GM19463 (cell line): ENCODE measurements at regions not wholly inside any gene's neighbourhood (a gene's known extent, or its start where the extent isn't known, plus 50 kb on each side); places are given as distances from the start of the nearest gene placed in this dataset.

Source experiments
- ATAC-seq: cut with Tn5 transposase; IDR thresholded peaks from one replicate; pipeline ENCODE4 v1.9.1; 2021; ENCODE audit warnings: mild to moderate bottlenecking, moderate library complexity; ENCODE audit not compliant: unreplicated experiment

DNA sequence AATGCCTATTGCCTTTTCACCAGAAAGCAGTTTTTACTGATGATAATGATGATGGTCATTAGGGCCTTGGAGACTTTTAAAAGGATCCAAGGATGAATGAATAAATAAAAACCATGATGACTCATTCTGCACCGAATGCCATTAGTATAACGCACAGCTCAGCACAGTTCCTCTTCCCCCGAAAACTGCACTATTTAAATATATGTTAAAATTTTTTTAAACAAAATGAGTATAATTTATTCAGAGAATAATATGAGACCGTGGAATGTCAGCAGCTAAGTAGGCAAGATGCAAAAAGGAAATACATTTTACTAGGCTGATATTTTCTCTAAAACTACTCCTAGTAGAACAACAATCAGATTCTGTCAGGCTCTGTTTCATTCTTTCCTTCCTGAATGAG, 83.4 kb upstream of the NANOGP8 start:
- no peak for ATAC-seq

DNA sequence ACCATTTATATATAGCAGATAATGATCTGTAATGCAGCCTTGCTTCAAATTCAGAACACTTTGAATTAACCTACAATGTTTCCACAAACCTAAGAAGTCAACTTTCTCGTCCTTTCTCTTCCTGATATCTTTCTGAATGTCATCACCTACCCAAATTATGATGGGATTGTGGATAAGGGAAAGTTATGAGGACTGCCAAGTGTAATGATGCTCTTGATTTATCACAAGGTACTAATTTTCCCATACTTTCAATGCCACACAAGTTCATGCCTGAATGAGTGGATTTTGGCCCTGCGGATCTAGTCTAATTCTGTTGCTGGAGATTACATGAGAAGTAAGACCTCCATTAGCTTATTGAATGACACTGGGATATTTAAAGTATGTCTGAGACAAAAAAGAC, 82.6 kb upstream of the NANOGP8 start:
- no peak for ATAC-seq

DNA sequence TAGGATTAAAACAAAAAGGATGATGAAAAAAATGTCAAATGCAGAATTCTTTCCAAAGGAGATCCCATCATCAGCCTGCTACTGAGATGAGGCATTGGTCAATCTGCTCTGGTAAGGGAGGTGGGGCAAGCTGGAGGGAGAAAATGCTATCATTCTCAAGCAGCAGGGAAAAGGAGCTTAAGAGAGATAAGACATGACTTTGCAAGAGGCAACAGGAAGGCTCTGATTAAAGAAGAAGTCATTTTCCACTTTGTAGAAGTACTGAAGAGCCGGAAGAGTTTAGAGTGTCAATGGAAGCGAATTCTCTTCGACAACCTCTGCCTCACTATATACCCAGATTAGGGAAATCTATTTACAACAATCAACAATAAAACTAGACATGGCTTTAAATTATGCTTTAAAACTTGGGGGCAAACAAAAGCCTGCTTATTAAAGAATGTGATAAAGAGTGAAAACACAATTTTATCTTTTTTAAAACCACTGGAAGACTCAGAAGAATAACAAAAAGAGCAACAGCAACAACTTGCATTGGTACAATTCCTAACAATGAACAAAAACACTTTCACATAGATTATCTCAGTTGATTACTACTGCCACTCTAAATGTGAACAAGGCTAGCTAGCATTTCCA, 81.8 kb upstream of the NANOGP8 start:
- ATAC-seq, result no peak

DNA sequence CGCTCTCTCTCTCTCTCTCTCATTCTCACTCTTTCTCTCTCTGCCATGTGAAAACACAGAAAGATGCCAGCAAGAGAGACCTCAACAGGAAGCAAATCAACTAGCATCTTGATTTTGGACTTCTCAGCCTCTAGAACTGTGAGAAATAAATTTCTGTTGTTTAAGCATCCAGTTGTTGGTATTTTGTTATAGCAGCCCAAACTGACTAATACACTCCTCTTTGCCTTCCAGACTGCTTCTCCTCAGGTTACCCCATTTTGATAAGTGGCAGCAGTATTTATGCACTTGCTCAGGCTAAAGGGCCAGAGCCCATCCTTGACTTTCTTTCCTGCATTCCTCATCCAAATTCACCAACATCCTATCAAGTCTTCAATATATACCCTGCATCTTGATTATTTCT, 76.6 kb upstream of the NANOGP8 start:
- no peak for ATAC-seq

DNA sequence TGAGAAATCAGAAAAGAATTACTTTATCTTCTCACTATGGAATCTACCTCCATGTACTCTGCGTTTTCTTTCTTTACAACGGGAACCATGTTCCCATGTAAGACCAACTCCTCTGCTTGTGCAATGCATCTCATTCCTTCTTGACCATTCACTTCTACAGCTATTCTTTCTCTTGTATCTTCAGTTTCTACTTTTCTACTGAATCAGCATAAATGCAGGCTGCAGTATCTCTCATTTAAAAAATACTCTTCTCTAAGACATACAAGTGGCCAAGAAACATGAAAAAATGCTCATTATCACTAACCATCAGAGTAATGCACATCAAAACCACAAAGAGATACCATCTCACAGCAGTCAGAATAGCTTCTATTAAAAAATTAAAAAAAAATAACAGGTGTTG, 74.1 kb upstream of the NANOGP8 start:
- ATAC-seq, result no peak

DNA sequence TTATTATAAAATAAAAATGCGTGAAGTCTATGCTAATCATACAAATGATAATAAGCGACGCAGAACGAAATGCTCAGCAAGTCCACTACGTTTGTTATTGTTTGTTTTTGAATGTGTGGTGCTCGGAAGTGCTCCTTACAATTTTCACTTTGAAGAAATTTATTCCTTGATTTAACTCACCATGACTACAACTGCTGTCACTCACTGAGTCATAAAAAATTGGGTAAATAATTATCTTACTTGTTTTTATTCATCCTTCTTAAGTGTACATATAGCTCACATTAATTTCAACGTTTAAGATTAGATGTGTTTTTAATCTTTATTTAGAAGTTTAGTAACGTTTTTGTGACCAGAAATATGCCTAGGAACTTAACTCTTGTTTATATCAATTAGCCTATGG, 66.7 kb upstream of the NANOGP8 start:
- ATAC-seq, result no peak

DNA sequence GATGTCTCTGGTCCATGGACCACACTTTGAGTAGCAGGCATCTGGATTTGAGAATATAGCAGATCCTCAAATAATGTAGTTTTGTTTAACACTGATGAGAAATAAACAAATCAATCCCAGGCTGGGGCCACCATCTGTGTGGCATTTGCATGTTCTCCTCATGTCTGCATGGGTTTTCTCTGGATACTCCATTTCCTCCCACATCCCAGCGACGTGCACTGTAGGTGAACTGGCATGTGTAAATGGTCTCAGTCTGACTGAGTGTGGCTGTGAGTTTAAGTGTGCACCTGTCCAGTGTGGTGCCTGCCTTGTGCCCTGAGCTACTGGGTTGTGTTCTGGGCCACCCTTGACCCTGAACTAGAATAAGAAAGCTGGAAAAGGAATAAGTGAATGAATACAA, 66.3 kb upstream of the NANOGP8 start:
- no peak for ATAC-seq

DNA sequence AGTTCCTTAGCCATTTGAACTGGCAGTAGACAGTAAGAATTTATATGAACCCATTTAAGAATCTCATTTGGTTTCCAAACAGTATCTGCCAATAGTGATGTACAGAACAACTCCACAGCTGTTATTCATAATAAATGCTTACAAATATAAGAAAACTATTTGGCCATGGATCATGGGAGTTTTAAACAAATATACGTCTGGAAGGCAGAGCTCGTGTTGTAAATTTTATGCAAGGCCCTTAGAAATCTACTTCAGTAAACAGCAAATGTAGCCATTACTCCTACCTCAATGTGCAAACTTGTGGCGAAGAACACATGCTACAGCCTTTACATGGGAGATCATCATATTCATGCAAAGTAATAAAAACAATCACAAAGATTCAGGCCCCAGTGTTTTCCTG, 65.3 kb upstream of the NANOGP8 start:
- ATAC-seq, result no peak

DNA sequence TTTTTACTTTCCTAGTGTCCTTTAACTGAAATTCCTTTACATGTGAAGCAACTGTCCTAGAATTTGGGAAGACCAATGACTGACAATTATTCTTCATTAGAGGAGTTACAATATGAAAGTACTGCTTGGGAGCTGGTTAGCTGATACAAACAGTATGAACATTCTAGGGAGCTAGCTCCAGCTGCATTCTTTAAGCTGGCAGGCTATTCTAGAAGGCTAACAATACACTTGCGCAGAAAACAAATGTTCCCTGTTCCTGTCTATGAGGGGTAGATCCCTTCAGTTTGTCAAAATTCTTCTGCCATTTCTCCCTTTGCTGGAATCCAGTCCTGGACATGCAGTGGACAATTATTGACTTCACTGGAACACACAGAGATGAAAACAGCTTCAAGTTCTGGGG, 60.2 kb upstream of the NANOGP8 start:
- no peak for ATAC-seq

DNA sequence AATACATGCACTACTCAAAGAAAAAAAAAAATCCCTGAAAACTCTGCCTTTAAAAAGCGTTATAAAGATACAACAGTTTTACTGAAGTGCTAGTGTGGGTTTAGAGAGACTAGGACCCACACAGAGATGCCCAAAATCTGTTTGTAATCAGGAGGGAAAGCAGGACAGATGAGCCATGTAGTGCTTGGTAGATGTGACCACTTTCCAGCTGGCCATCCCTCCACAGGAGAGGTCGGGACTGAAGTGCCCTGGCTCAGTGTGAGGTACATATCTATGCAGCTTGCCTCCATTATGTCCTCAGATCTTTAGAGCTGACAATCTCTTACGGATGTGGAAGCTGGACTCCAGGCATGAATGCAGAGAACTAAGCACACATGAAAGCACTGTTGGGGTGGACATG, 57.5 kb upstream of the NANOGP8 start:
- ATAC-seq, result no peak

DNA sequence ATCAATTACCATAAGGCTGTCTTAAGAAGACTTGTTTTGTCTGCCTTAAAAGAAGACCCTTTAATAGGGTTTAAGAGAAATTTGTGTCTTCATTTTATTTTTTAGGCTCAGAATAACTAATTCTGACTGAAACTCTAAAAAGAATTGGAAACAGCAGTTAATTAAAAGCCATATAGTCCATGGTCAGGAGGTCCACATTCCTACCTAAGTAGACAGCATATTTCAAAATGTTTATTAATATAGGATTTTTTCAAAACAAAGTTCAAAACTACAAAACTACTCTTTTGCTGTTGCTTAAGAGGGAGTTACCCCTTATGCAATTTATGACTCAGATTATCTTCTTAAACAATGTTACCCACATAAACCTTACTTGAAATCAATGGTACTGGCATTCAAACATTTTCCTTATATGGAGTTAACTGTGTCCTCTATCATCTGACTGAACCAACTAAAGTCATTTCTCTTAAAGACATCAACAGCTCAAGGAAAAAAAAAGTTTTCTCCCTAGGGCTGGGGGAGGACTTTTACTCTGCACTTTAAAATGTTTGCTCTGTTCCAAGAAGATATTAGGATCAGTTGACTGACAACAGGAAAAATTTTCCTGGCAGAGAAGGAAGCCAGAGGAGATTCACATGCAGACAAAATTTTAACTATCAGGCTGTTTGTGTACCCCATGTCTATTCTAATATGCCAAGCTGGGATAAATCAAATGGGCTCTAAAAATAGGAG, 56.8 kb upstream of the NANOGP8 start:
- peak; percentile 50 for ATAC-seq

DNA sequence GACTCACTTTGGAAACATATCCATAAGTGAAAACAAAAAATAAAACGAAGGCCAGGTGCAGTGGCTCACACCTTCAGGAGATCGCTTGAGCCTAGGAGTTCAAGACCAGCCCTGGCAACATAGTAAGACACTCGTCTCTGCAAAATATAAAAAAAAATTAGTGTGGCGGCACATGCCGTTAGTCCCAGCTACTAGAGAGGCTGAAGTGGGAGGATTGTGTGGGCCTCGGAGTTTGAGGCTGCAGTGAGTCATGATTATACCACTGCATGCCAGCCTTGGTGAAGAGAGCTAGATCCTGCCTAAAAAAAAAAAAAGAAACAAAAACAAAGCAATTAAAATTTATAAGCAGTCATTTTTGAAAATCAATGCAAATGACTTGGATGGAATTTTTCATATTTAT, 54.7 kb upstream of the NANOGP8 start:
- ATAC-seq, result no peak

DNA sequence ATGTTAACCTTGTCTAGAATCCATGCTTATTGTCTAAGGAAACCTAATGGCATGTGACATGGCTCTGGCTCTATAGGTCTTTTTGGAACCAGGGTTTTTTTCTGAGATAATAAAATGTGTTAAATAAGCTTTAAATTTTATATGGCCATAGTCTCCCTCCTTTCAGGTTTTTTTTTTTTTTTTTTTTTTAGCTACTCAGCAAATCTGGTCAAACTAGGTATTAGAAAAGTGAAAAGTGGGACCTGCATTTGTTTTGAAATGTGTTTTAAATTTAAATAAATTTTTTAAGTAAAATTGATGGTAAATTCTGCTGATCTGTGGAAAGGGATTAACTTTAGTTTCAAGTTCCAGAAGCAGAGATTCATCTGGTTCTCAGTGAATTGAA, 52.1 kb upstream of the NANOGP8 start:
- no peak for ATAC-seq

DNA sequence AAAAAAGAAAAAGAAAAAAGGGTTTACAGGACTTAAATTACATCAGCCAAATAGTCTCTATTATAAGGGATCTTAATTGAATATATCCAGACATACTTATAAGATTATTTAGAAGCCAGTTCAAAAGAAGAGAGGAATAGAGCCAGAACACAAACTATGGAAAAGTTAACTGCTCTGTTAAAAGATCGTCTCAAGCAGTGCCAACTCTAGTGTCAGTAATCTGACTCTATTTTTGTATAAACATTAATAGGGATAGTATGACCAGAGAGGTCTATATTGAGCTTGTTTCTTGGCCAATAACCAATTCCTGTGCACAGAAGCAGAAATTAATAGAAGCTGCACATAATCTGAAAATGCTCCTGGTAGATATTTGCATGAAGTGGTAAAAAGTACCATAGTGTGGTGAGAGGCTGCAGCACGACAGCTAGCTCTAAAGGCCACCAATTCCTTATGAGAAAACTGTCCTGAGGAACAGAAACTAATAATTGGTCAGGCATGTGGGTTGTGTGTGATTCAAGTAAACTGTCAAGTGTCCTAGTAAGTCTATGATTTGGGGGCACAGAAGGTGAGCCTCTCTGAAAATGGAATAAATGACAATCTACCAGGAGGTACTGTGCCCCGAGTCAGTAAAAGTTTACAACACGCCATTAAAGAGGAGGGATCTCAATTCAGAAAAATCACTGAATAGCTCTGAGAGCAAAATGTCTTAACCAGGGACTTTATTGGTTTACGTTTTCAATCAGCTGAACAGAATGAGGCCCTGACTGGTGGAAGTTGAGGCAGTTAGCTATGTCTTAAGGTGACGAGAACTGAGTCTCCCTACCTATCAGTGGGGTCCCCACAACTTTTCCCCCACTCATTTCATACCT, 51.5 kb upstream of the NANOGP8 start:
- ATAC-seq, result peak; percentile 98
